ENCODE measurements at regions not wholly inside any gene's neighbourhood (a gene's known extent, or its start where the extent isn't known, plus 50 kb on each side); places are given as distances from the start of the nearest gene placed in this dataset.

GRCh38 chr10:128563387-128563786 lies 437.2 kb upstream of the MKI67 start:
- TF ChIP-seq EZH2 (IDR thresholded peaks at IDR 0.05; ENCODE audit: borderline replicate concordance, low read length) (no peak), CTCF (IDR thresholded peaks at IDR 0.05; ENCODE audit: low read length) (no peak)
